ENCODE measurements at regions not wholly inside any gene's neighbourhood (a gene's known extent, or its start where the extent isn't known, plus 50 kb on each side); places are given as distances from the start of the nearest gene placed in this dataset.

- no peaks in the 10 kb centered on the region for H3K79me2 ChIP-seq (ENCODE audit: insufficient read depth, low read length)
- TF ChIP-seq EZH2 (IDR thresholded peaks at IDR 0.05; ENCODE audit: borderline replicate concordance, low read length) (no peak), CTCF (IDR thresholded peaks at IDR 0.05; ENCODE audit: low read length) (no peak)
- H3K27me3 ChIP-seq (ENCODE audit: insufficient read depth, low read length), result no peaks in the 10 kb centered on the region
- no peak overlapping the region for H2AFZ ChIP-seq (ENCODE audit: low read length)
- no peak overlapping the region for H3K4me2 ChIP-seq (ENCODE audit: low read length)
- H3K36me3 ChIP-seq (ENCODE audit: insufficient read depth, low read length), result no peaks in the 10 kb centered on the region
- H3K4me3 ChIP-seq (ENCODE audit: low read depth, low read length, poor library complexity, severe bottlenecking), result no peak overlapping the region
- H3K9me3 ChIP-seq (ENCODE audit: low read length), result no peaks in the 10 kb centered on the region
- H3K4me1 ChIP-seq (ENCODE audit: insufficient read depth, low read length, severe bottlenecking), result no peaks in the 10 kb centered on the region
- no peaks in the 10 kb centered on the region for H3F3A ChIP-seq (ENCODE audit: insufficient read depth, low read length)
- no peak overlapping the region for H3K9ac ChIP-seq (ENCODE audit: low read length)
- H3K27ac ChIP-seq (ENCODE audit: low read depth, low read length, poor library complexity, severe bottlenecking), result no peak overlapping the region
- no peaks in the 10 kb centered on the region for H4K20me1 ChIP-seq (ENCODE audit: insufficient read depth, low read length)
- H3K9me2 ChIP-seq (ENCODE audit: low read depth, low read length), result no peaks in the 10 kb centered on the region
Measured at GRCh38 chr16:13553453-13553985, 366.4 kb upstream of the ERCC4 start.

- no peak for TF ChIP-seq CTCF (IDR thresholded peaks at IDR 0.05; ENCODE audit: low read length)
- no peak for TF ChIP-seq EZH2 (IDR thresholded peaks at IDR 0.05; ENCODE audit: borderline replicate concordance, low read length)
- H3K4me2 ChIP-seq (ENCODE audit: low read length), result no peak overlapping the region
- no peaks in the 10 kb centered on the region for H3K4me1 ChIP-seq (ENCODE audit: insufficient read depth, low read length, severe bottlenecking)
- H3K9ac ChIP-seq (ENCODE audit: low read length), result no peak overlapping the region
- H3K79me2 ChIP-seq (ENCODE audit: insufficient read depth, low read length), result no peaks in the 10 kb centered on the region
- no peaks in the 10 kb centered on the region for H3K27me3 ChIP-seq (ENCODE audit: insufficient read depth, low read length)
- H3K9me3 ChIP-seq (ENCODE audit: low read length), result no peaks in the 10 kb centered on the region
- H3K36me3 ChIP-seq (ENCODE audit: insufficient read depth, low read length), result no peaks in the 10 kb centered on the region
- H4K20me1 ChIP-seq (ENCODE audit: insufficient read depth, low read length), result no peaks in the 10 kb centered on the region
- H3K4me3 ChIP-seq (ENCODE audit: low read depth, low read length, poor library complexity, severe bottlenecking), result no peak overlapping the region
- H3K9me2 ChIP-seq (ENCODE audit: low read depth, low read length), result no peaks in the 10 kb centered on the region
- no peaks in the 10 kb centered on the region for H3F3A ChIP-seq (ENCODE audit: insufficient read depth, low read length)
- no peak overlapping the region for H3K27ac ChIP-seq (ENCODE audit: low read depth, low read length, poor library complexity, severe bottlenecking)
- no peak overlapping the region for H2AFZ ChIP-seq (ENCODE audit: low read length)
Measured at GRCh38 chr16:13554005-13554404, 365.9 kb upstream of the ERCC4 start.

GRCh38 chr16:13554643-13555042 is 365.3 kb upstream of the ERCC4 start:
- Histone ChIP-seq H3K9me2 (ENCODE audit: low read depth, low read length) (no peaks in the 10 kb centered on the region), H3K4me3 (ENCODE audit: low read depth, low read length, poor library complexity, severe bottlenecking) (no peak overlapping the region), H3K9me3 (ENCODE audit: low read length) (no peaks in the 10 kb centered on the region), H3K27me3 (ENCODE audit: insufficient read depth, low read length) (no peaks in the 10 kb centered on the region), H3K4me1 (ENCODE audit: insufficient read depth, low read length, severe bottlenecking) (no peaks in the 10 kb centered on the region), H3K9ac (ENCODE audit: low read length) (no peak overlapping the region), H2AFZ (ENCODE audit: low read length) (no peak overlapping the region), H3K27ac (ENCODE audit: low read depth, low read length, poor library complexity, severe bottlenecking) (no peak overlapping the region), H3K36me3 (ENCODE audit: insufficient read depth, low read length) (no peaks in the 10 kb centered on the region), H3F3A (ENCODE audit: insufficient read depth, low read length) (no peaks in the 10 kb centered on the region), H3K4me2 (ENCODE audit: low read length) (no peak overlapping the region), H3K79me2 (ENCODE audit: insufficient read depth, low read length) (no peaks in the 10 kb centered on the region), H4K20me1 (ENCODE audit: insufficient read depth, low read length) (no peaks in the 10 kb centered on the region)
- TF ChIP-seq CTCF (IDR thresholded peaks at IDR 0.05; ENCODE audit: low read length) (no peak), EZH2 (IDR thresholded peaks at IDR 0.05; ENCODE audit: borderline replicate concordance, low read length) (no peak)
